HG03469 (cell line): ENCODE measurements at regions not wholly inside any gene's neighbourhood (a gene's known extent, or its start where the extent isn't known, plus 50 kb on each side); places are given as distances from the start of the nearest gene placed in this dataset.
"Not testable (repeated sequence)": the region's sequence is repeated elsewhere in the genome, so short reads cannot be mapped to it uniquely, and the experiment has no call there.

Source experiments
- ATAC-seq: cut with Tn5 transposase; IDR thresholded peaks from one replicate; pipeline ENCODE4 v1.9.1; 2021; ENCODE audit warnings: mild to moderate bottlenecking, moderate library complexity, moderate number of reproducible peaks; ENCODE audit not compliant: unreplicated experiment

GRCh38 chr5:84961193-84961592 lies 576.5 kb upstream of the EDIL3 start:
- ATAC-seq, result no peak

GRCh38 chr5:84961903-84962302 lies 577.2 kb upstream of the EDIL3 start:
- no peak for ATAC-seq

- no peak for ATAC-seq
Observed at GRCh38 chr5:84983093-84983492, 598.4 kb upstream of the EDIL3 start.

GRCh38 chr5:84985148-84985547 lies 600.5 kb upstream of the EDIL3 start:
- ATAC-seq, result no peak

- no peak for ATAC-seq
Observed at GRCh38 chr5:84986688-84987087, 602.0 kb upstream of the EDIL3 start.

GRCh38 chr5:85000671-85001070 lies 616.0 kb upstream of the EDIL3 start:
- no peak for ATAC-seq

- ATAC-seq, result not testable (repeated sequence)
Observed at GRCh38 chr5:85002026-85002425, 617.3 kb upstream of the EDIL3 start.

GRCh38 chr5:85010014-85010562 lies 625.4 kb upstream of the EDIL3 start:
- ATAC-seq, result no peak

- no peak for ATAC-seq
Observed at GRCh38 chr5:85017261-85017660, 632.6 kb upstream of the EDIL3 start.

- no peak for ATAC-seq
Observed at GRCh38 chr5:85030316-85031084, 645.8 kb upstream of the EDIL3 start.

GRCh38 chr5:85049020-85049419 lies 664.3 kb upstream of the EDIL3 start:
- ATAC-seq, result no peak

- no peak for ATAC-seq
Observed at GRCh38 chr5:85052826-85053225, 668.1 kb upstream of the EDIL3 start.

GRCh38 chr5:85069659-85070640 lies 685.3 kb upstream of the EDIL3 start:
- ATAC-seq, result no peak

GRCh38 chr5:85077581-85077980 lies 692.9 kb upstream of the EDIL3 start:
- no peak for ATAC-seq

GRCh38 chr5:85096421-85096820 lies 711.7 kb upstream of the EDIL3 start:
- no peak for ATAC-seq

- ATAC-seq, result no peak
Observed at GRCh38 chr5:85108471-85108870, 723.8 kb upstream of the EDIL3 start.

- ATAC-seq, result no peak
Observed at GRCh38 chr5:85109616-85110015, 724.9 kb upstream of the EDIL3 start.

GRCh38 chr5:85132269-85132668 lies 747.6 kb upstream of the EDIL3 start:
- no peak for ATAC-seq

GRCh38 chr5:85140471-85140870 lies 755.8 kb upstream of the EDIL3 start:
- ATAC-seq, result no peak

GRCh38 chr5:85143138-85143537 lies 758.5 kb upstream of the EDIL3 start:
- no peak for ATAC-seq

- ATAC-seq, result no peak
Observed at GRCh38 chr5:85148701-85149100, 764.0 kb upstream of the EDIL3 start.

GRCh38 chr5:85159395-85159794 lies 774.7 kb upstream of the EDIL3 start:
- ATAC-seq, result no peak
